Panc1 (cell line): ENCODE measurements at regions not wholly inside any gene's neighbourhood (a gene's known extent, or its start where the extent isn't known, plus 50 kb on each side); places are given as distances from the start of the nearest gene placed in this dataset.
A peak's percentile ranks its signal among the peaks of the same experiment; 100 is the strongest.

Experiments
- ATAC-seq: fragments of 200-7000 bp; cut with Tn5 transposase; 2 replicates; pipeline ENCODE4 v1.9.1; 2020; ENCODE audit warnings: mild to moderate bottlenecking, moderate library complexity
- BruUV-seq: library from RNA; stranded (reverse); fragments of 400-500 nt; replicated peaks from 2 replicates; lab custom pipeline; 2021; lab: Mats Ljungman, UMichigan
- CTCF ChIA-PET: fragments of 300-600 bp; sonication (Branson Sonifier 250); formaldehyde crosslinking; loops from one replicate; lab custom pipeline; 2022; ENCODE audit warnings: antibody characterized with exemption; lab: Charles Lee
- POLR2A ChIA-PET: fragments of 300-600 bp; sonication (Branson Sonifier 250); formaldehyde crosslinking; loops from one replicate; lab custom pipeline; 2022; ENCODE audit warnings: antibody characterized with exemption; lab: Charles Lee
- DNase-seq: peaks from one replicate; pipeline ENCODE4 v3.0.0-alpha.2; 2010; ENCODE audit warnings: low read depth, low spot score
- H3K27ac ChIP-seq: 2 replicates; pipeline ENCODE4 v1.5.1; 2011; ENCODE audit warnings: mild to moderate bottlenecking, low read length, inconsistent platforms
- H3K27me3 ChIP-seq: fragments of 200-500 bp; sonication (Bioruptor generic); 2 replicates; pipeline ENCODE4 v1.6.0; 2014; ENCODE audit warnings: low read length, inconsistent platforms; ENCODE audit not compliant: control insufficient read depth, insufficient read depth
- H3K36me3 ChIP-seq: fragments of 200-500 bp; sonication (Bioruptor generic); 2 replicates; pipeline ENCODE4 v1.5.1; 2014; ENCODE audit warnings: inconsistent platforms, mild to moderate bottlenecking, low read length, moderate library complexity; ENCODE audit not compliant: control insufficient read depth, insufficient read depth
- H3K4me1 ChIP-seq: 2 replicates; pipeline ENCODE4 v1.5.1; 2011; ENCODE audit warnings: inconsistent platforms, mild to moderate bottlenecking, low read length, moderate library complexity; ENCODE audit not compliant: control insufficient read depth, insufficient read depth
- H3K4me3 ChIP-seq, 2 experiments: 2 replicates each; pipeline ENCODE4 v1.5.1; 2011 to 2012; ENCODE audit warnings: low read depth in 2 of 2, low read length in 2 of 2, mild to moderate bottlenecking in 2 of 2, inconsistent platforms in 1 of 2, moderate library complexity in 1 of 2
- H3K9me3 ChIP-seq: fragments of 200-500 bp; sonication (Bioruptor generic); 2 replicates; pipeline ENCODE4 v1.5.1; 2014; ENCODE audit warnings: low read depth, mild to moderate bottlenecking, inconsistent platforms, low read length, moderate library complexity; ENCODE audit not compliant: control insufficient read depth, insufficient read depth
- CTCF ChIP-seq: fragments of 450-650 bp; IDR thresholded peaks from 2 replicates; pipeline ENCODE4 v1.5.1; 2017; ENCODE audit warnings: mild to moderate bottlenecking
- POLR2AphosphoS5 ChIP-seq: IDR thresholded peaks from 2 replicates; pipeline ENCODE4 v1.6.1; 2012; ENCODE audit warnings: mild to moderate bottlenecking, low read depth, low read length, moderate library complexity
- REST ChIP-seq, 2 experiments: IDR thresholded peaks; 2 replicates each; pipeline ENCODE4 v1.6.1; 2011 to 2012; ENCODE audit warnings: low read depth in 2 of 2, control low read depth in 1 of 2, low read length in 1 of 2, mild to moderate bottlenecking in 1 of 2, moderate library complexity in 1 of 2; ENCODE audit not compliant: insufficient read depth in 1 of 2
- SIN3A ChIP-seq: IDR thresholded peaks from 2 replicates; pipeline ENCODE4 v1.6.1; 2012; ENCODE audit warnings: low read depth, mild to moderate bottlenecking, low read length, moderate library complexity, borderline replicate concordance; ENCODE audit not compliant: insufficient read depth
- TCF7L2 ChIP-seq: IDR thresholded peaks from 2 replicates; pipeline ENCODE4 v1.6.1; 2011; ENCODE audit warnings: mild to moderate bottlenecking, low read depth, low read length, inconsistent platforms
- in situ Hi-C: cut with HindIII; loops from 2 replicates; pipeline ENCODE4 v1.10.0; 2016; ENCODE audit warnings: low sequenced_read_pairs, low pct_unique_long_range_greater_than_20kb
- intact Hi-C: fragments of 100-400 bp; cut with micrococcal nuclease; formaldehyde crosslinking; loops from one replicate; pipeline ENCODE4 v1.10.0; 2022; ENCODE audit not compliant: unreplicated experiment

- H3K9me3 ChIP-seq = no peaks in the 10 kb centered on the region
- no peak for DNase-seq
- H3K36me3 ChIP-seq = no peaks in the 10 kb centered on the region
- BruUV-seq = no TSS peak
- intact Hi-C loops = no loop called here
- ATAC-seq = 0 out of 2 replicates have a peak, but pooled peaks have one; percentile 51
- H3K4me3 ChIP-seq = peak overlapping the region; percentile 8 to 23; a peak in 2 of 4 replicates
- no peak overlapping the region for H3K27ac ChIP-seq
- CTCF ChIA-PET = no interaction called here
- no peaks in the 10 kb centered on the region for H3K27me3 ChIP-seq
- H3K4me1 ChIP-seq = no peaks in the 10 kb centered on the region
- POLR2A ChIA-PET = no interaction called here
- in situ Hi-C loops = no loop called here
- TF ChIP-seq SIN3A (no peak), REST (IDR thresholded peaks at IDR 0.05; ENCODE audit: insufficient read depth in 1 of 2, low read depth in 2 of 2, low read length in 1 of 2) (no peak), CTCF (no peak), POLR2AphosphoS5 (no peak), TCF7L2 (no peak)
Measured at GRCh38 chrX:1072637-1073377, 139.6 kb downstream of the CRLF2 start.

GRCh38 chrX:1071351-1071750 is 141.1 kb downstream of the CRLF2 start:
- ChIA-PET CTCF (no interaction called here), POLR2A (no interaction called here)
- no peaks in the 10 kb centered on the region for H3K9me3 ChIP-seq
- TF ChIP-seq TCF7L2 (no peak), REST (IDR thresholded peaks at IDR 0.05; ENCODE audit: insufficient read depth in 1 of 2, low read depth in 2 of 2, low read length in 1 of 2) (no peak)
- no peaks in the 10 kb centered on the region for H3K27me3 ChIP-seq
- no peak for DNase-seq
- no peak for ATAC-seq
- no TSS peak for BruUV-seq
- no peak overlapping the region for H3K4me3 ChIP-seq
- H3K27ac ChIP-seq = no peak overlapping the region
- no peaks in the 10 kb centered on the region for H3K4me1 ChIP-seq
- in situ Hi-C loops (no loop called here), intact Hi-C loops (no loop called here)
- H3K36me3 ChIP-seq = no peaks in the 10 kb centered on the region
